ENCODE measurements at regions not wholly inside any gene's neighbourhood (a gene's known extent, or its start where the extent isn't known, plus 50 kb on each side); places are given as distances from the start of the nearest gene placed in this dataset.

- Histone ChIP-seq H3K4me3 (ENCODE audit: control insufficient read depth in 2 of 3, extremely low read depth in 1 of 3, insufficient read depth in 2 of 3, low read depth in 1 of 3, low read length in 3 of 3) (no peak overlapping the region), H3K36me3 (ENCODE audit: control insufficient read depth in 2 of 2, extremely low read depth in 1 of 2, insufficient read depth in 2 of 2, low read length in 2 of 2) (no peaks in the 10 kb centered on the region), H3K4me2 (ENCODE audit: control insufficient read depth, extremely low read depth, insufficient read depth, low read depth, low read length) (no peak overlapping the region), H3K27me3 (ENCODE audit: control insufficient read depth, extremely low read depth, insufficient read depth, low read length) (no peaks in the 10 kb centered on the region), H3K9ac (ENCODE audit: control insufficient read depth, extremely low read depth, insufficient read depth, low read length) (no peak overlapping the region), H3K4me1 (ENCODE audit: control insufficient read depth, extremely low read depth, insufficient read depth, low read length) (peaks cover 6% of the 10 kb centered on the region), H2AFZ (ENCODE audit: control insufficient read depth, low read length) (no peak overlapping the region), H3K9me1 (ENCODE audit: control insufficient read depth, extremely low read depth, insufficient read depth, low read length) (no peaks in the 10 kb centered on the region), H4K20me1 (ENCODE audit: control insufficient read depth, extremely low read depth, insufficient read depth, low read length) (no peaks in the 10 kb centered on the region), H3K79me2 (ENCODE audit: control insufficient read depth, insufficient read depth, low read length) (no peaks in the 10 kb centered on the region), H3K9me3 (ENCODE audit: control insufficient read depth, low read depth, low read length) (no peaks in the 10 kb centered on the region), H3K27ac (ENCODE audit: control insufficient read depth, insufficient read depth, low read length) (no peak overlapping the region)
- dilution Hi-C loops (cut with MboI; ENCODE audit: extremely low pct_ligation_motif_present, low sequenced_read_pairs) = no loop called here
- TF ChIP-seq EZH2 (IDR thresholded peaks at IDR 0.05; ENCODE audit: low read length) (no peak), CTCF (optimal IDR thresholded peaks at IDR 0.05 in 1 of 3, IDR thresholded peaks at IDR 0.05 in 1 of 3, conservative IDR thresholded peaks at IDR 0.05 in 1 of 3; ENCODE audit: extremely low read depth in 1 of 3, insufficient read depth in 2 of 3, low read length in 3 of 3) (no peak)
- DNase-seq (ENCODE audit: low read depth, low spot score) (no peak), FAIRE-seq (no peak)
Observed at GRCh38 chr20:23206995-23207394, 120.9 kb upstream of the CD93 start.

- TF ChIP-seq EZH2 (IDR thresholded peaks at IDR 0.05; ENCODE audit: low read length) (no peak), CTCF (optimal IDR thresholded peaks at IDR 0.05 in 1 of 3, IDR thresholded peaks at IDR 0.05 in 1 of 3, conservative IDR thresholded peaks at IDR 0.05 in 1 of 3; ENCODE audit: extremely low read depth in 1 of 3, insufficient read depth in 2 of 3, low read length in 3 of 3) (no peak)
- H3K27me3 ChIP-seq (ENCODE audit: control insufficient read depth, extremely low read depth, insufficient read depth, low read length) = no peaks in the 10 kb centered on the region
- H3K79me2 ChIP-seq (ENCODE audit: control insufficient read depth, insufficient read depth, low read length) = no peaks in the 10 kb centered on the region
- dilution Hi-C loops (cut with MboI; ENCODE audit: extremely low pct_ligation_motif_present, low sequenced_read_pairs) = no loop called here
- H3K9ac ChIP-seq (ENCODE audit: control insufficient read depth, extremely low read depth, insufficient read depth, low read length) = no peak overlapping the region
- H3K27ac ChIP-seq (ENCODE audit: control insufficient read depth, insufficient read depth, low read length) = no peak overlapping the region
- H3K36me3 ChIP-seq (ENCODE audit: control insufficient read depth in 2 of 2, extremely low read depth in 1 of 2, insufficient read depth in 2 of 2, low read length in 2 of 2) = no peaks in the 10 kb centered on the region
- no peaks in the 10 kb centered on the region for H3K9me3 ChIP-seq (ENCODE audit: control insufficient read depth, low read depth, low read length)
- no peaks in the 10 kb centered on the region for H4K20me1 ChIP-seq (ENCODE audit: control insufficient read depth, extremely low read depth, insufficient read depth, low read length)
- H3K4me1 ChIP-seq (ENCODE audit: control insufficient read depth, extremely low read depth, insufficient read depth, low read length) = peaks cover 7% of the 10 kb centered on the region
- H2AFZ ChIP-seq (ENCODE audit: control insufficient read depth, low read length) = no peak overlapping the region
- H3K4me3 ChIP-seq (ENCODE audit: control insufficient read depth in 2 of 3, extremely low read depth in 1 of 3, insufficient read depth in 2 of 3, low read depth in 1 of 3, low read length in 3 of 3) = no peak overlapping the region
- DNase-seq (ENCODE audit: low read depth, low spot score) (no peak), FAIRE-seq (no peak)
- H3K9me1 ChIP-seq (ENCODE audit: control insufficient read depth, extremely low read depth, insufficient read depth, low read length) = no peaks in the 10 kb centered on the region
- no peak overlapping the region for H3K4me2 ChIP-seq (ENCODE audit: control insufficient read depth, extremely low read depth, insufficient read depth, low read depth, low read length)
Observed at GRCh38 chr20:23206061-23206460, 119.9 kb upstream of the CD93 start.

Measured in keratinocyte (primary cell).